Calu3 (cell line): ENCODE measurements at regions not wholly inside any gene's neighbourhood (a gene's known extent, or its start where the extent isn't known, plus 50 kb on each side); places are given as distances from the start of the nearest gene placed in this dataset.

Experiments
- BruUV-seq: library from RNA; stranded (reverse); fragments of 400-500 nt; replicated peaks from 2 replicates; lab custom pipeline; 2021; lab: Mats Ljungman, UMichigan
- CTCF ChIA-PET: fragments of 300-600 bp; sonication (Branson Sonifier 250); formaldehyde crosslinking; loops from one replicate; lab custom pipeline; 2022; ENCODE audit warnings: antibody characterized with exemption; lab: Charles Lee
- DNase-seq: peaks from one replicate; pipeline ENCODE4 v3.0.0; 2022
- H3K27ac Mint-ChIP-seq: one replicate; pipeline ENCODE4 v1.8.0; 2022; ENCODE audit warnings: mixed read lengths; ENCODE audit not compliant: unreplicated experiment
- H3K27me3 Mint-ChIP-seq: one replicate; pipeline ENCODE4 v1.8.0; 2022; ENCODE audit warnings: mixed read lengths; ENCODE audit not compliant: unreplicated experiment
- H3K36me3 Mint-ChIP-seq: one replicate; pipeline ENCODE4 v1.8.0; 2022; ENCODE audit warnings: mild to moderate bottlenecking, moderate library complexity, mixed read lengths; ENCODE audit not compliant: insufficient read depth, unreplicated experiment
- H3K4me1 Mint-ChIP-seq: one replicate; pipeline ENCODE4 v1.8.0; 2022; ENCODE audit warnings: mild to moderate bottlenecking, low read depth, mixed read lengths; ENCODE audit not compliant: unreplicated experiment
- H3K4me3 Mint-ChIP-seq: one replicate; pipeline ENCODE4 v1.8.0; 2022; ENCODE audit warnings: mild to moderate bottlenecking, low read depth, moderate library complexity, mixed read lengths; ENCODE audit not compliant: unreplicated experiment
- H3K9me3 Mint-ChIP-seq: one replicate; pipeline ENCODE4 v1.8.0; 2022; ENCODE audit warnings: low read depth, mixed read lengths; ENCODE audit not compliant: unreplicated experiment
- intact Hi-C: fragments of 100-400 bp; cut with micrococcal nuclease; formaldehyde crosslinking; loops from one replicate; pipeline ENCODE4 v1.10.0; 2022; ENCODE audit not compliant: unreplicated experiment
- TF ChIP-seq, protein P1 (sequence below): fragments of 200-600 bp; IDR thresholded peaks from one replicate; pipeline ENCODE4 v1.8.0; 2022; ENCODE audit warnings: antibody characterized with exemption; ENCODE audit not compliant: unreplicated experiment

- TF ChIP-seq, protein P1, sequence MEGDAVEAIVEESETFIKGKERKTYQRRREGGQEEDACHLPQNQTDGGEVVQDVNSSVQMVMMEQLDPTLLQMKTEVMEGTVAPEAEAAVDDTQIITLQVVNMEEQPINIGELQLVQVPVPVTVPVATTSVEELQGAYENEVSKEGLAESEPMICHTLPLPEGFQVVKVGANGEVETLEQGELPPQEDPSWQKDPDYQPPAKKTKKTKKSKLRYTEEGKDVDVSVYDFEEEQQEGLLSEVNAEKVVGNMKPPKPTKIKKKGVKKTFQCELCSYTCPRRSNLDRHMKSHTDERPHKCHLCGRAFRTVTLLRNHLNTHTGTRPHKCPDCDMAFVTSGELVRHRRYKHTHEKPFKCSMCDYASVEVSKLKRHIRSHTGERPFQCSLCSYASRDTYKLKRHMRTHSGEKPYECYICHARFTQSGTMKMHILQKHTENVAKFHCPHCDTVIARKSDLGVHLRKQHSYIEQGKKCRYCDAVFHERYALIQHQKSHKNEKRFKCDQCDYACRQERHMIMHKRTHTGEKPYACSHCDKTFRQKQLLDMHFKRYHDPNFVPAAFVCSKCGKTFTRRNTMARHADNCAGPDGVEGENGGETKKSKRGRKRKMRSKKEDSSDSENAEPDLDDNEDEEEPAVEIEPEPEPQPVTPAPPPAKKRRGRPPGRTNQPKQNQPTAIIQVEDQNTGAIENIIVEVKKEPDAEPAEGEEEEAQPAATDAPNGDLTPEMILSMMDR = no peak
- no TSS peak for BruUV-seq
- Mint-ChIP-seq H3K36me3 (no peaks in the 10 kb centered on the region), H3K4me1 (no peaks in the 10 kb centered on the region), H3K4me3 (no peak overlapping the region), H3K9me3 (no peaks in the 10 kb centered on the region), H3K27me3 (no peaks in the 10 kb centered on the region), H3K27ac (no peak overlapping the region)
- CTCF ChIA-PET = no interaction called here
- DNase-seq = no peak
- intact Hi-C loops = no loop called here
Measured at GRCh38 chr14:65192686-65193085, 90.4 kb upstream of the MAX start.

DNA sequence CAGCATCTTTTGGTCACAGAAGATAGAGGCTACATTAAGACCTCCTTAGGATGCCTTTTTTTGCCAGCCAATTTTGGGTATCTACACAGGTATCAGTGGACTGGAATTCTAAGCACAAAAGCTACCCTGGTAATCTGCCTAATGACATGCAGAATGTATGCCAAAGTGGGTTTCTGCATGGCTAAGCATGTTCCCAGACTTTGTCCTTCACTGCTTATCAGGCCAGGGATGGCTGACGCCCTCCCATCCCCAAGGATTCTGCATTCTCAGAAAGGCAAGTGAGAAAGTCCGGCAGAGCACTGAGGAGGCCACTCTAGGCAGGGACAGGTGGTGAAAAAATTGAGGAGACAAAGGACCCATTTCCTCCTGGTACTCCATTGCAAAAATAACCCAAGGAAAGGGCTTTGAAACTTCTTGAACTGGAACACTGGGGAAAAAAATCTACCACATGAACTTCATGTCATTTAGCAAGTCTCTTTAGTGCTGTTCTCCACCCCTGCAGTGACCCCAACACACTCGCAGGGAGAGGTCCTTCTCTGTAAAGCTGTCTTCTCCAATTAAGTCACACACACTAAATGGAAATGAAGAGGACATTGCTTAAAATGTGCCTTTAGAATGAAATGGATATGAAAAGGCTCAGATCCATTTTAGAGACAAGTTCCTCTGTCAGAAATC, 91.7 kb upstream of the MAX start:
- Mint-ChIP-seq H3K36me3 (no peaks in the 10 kb centered on the region), H3K27ac (no peak overlapping the region), H3K4me1 (no peaks in the 10 kb centered on the region), H3K4me3 (no peak overlapping the region), H3K27me3 (no peaks in the 10 kb centered on the region), H3K9me3 (no peaks in the 10 kb centered on the region)
- no TSS peak for BruUV-seq
- intact Hi-C loops = no loop called here
- CTCF ChIA-PET = no interaction called here
- DNase-seq = no peak
- TF ChIP-seq, protein P1 = no peak

- TF ChIP-seq, protein P1 = no peak
- Mint-ChIP-seq H3K27ac (no peak overlapping the region), H3K4me3 (no peak overlapping the region), H3K9me3 (no peaks in the 10 kb centered on the region), H3K4me1 (no peaks in the 10 kb centered on the region), H3K27me3 (no peaks in the 10 kb centered on the region), H3K36me3 (no peaks in the 10 kb centered on the region)
- no peak for DNase-seq
- CTCF ChIA-PET = no interaction called here
- no TSS peak for BruUV-seq
- intact Hi-C loops = no loop called here
Measured at GRCh38 chr14:65195042-65195719, 92.9 kb upstream of the MAX start.

GRCh38 chr14:65198346-65198745, 96.0 kb upstream of the MAX start:
- intact Hi-C loops = no loop called here
- Mint-ChIP-seq H3K9me3 (no peaks in the 10 kb centered on the region), H3K4me1 (no peaks in the 10 kb centered on the region), H3K27me3 (no peaks in the 10 kb centered on the region), H3K27ac (no peak overlapping the region), H3K4me3 (no peak overlapping the region), H3K36me3 (no peaks in the 10 kb centered on the region)
- DNase-seq = no peak
- CTCF ChIA-PET = no interaction called here
- no TSS peak for BruUV-seq
- TF ChIP-seq, protein P1 = no peak
